Raji (cell line): ENCODE measurements at regions not wholly inside any gene's neighbourhood (a gene's known extent, or its start where the extent isn't known, plus 50 kb on each side); places are given as distances from the start of the nearest gene placed in this dataset.

Experiments
- POLR2A ChIP-seq: IDR thresholded peaks from 2 replicates; pipeline ENCODE4 v1.6.1; 2011; ENCODE audit warnings: low read depth, low read length, control low read depth; ENCODE audit not compliant: insufficient read depth

DNA sequence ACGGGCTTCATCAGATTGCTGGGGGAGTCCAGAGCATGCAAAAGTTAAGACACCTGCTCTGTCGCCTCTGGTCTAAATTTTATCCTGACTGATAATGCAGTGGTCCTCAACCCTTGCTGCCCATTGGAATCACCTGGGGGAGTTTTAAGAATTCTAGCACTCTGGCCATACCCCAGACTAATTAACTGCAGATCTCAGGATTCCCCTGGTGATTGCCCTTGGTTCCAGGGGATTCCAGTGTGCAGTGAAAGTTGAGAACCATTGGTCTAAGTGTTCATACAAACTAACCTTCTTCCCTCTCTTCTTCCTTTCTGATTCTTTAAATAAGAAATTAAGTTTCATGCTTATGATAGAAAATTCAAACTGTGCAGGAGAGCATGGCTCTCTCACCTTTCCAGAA is 105.7 kb upstream of the MGAT5 start:
- no peak for TF ChIP-seq POLR2A

GRCh38 chr2:134148843-134149472 is 104.9 kb upstream of the MGAT5 start:
- TF ChIP-seq POLR2A: no peak

- TF ChIP-seq POLR2A: no peak
These were observed 104.0 kb upstream of the MGAT5 start for GRCh38 chr2:134149904-134150303.

DNA sequence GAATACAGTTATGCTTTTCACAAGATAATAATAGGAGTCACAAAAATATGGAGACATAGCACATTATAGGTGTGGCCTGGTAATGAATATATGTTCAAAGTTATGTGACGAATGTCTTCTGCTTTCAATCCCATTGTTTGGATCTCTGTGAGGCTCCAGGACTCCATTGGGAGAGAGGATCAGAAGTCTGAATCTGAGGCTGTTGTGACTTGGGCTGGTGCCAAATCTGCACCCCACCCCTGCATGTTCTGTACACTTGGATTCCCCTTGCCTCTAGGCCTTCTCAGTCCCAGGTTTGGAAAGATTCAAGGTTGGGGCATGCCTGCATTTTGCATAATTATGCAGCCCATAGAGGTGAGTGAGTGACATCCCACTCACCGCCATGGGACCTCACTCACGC is 103.1 kb upstream of the MGAT5 start:
- TF ChIP-seq POLR2A: no peak

- TF ChIP-seq POLR2A: no peak
These were observed 101.5 kb upstream of the MGAT5 start for GRCh38 chr2:134152045-134153010.

DNA sequence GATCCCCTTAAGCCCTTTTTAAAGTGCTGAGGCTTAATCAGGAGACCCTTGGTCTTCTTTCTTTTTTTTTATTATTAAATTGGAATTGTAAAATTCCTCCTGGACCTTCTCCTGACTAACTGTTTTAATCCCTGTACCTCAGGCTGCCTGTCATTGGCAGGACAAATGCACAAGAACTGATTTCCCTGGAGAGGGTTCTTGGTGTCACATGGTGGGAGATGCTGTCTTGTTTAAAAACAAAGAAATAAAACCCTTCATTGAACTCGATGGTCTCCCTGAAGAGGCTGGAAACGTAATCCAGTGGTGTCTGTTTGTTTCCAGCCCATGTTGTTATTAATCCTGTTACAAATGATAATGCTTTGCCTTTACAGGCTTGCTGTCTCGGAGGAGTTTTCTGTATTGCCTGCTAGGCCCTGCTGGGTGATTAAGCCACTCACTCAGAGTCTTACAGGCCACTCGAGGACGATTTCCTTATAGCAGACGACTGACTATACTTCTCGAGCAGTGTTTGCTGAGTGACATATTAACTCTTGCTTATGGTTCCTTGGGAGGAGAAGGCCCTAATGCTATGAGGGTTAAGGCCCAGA is 100.5 kb upstream of the MGAT5 start:
- no peak for TF ChIP-seq POLR2A

DNA sequence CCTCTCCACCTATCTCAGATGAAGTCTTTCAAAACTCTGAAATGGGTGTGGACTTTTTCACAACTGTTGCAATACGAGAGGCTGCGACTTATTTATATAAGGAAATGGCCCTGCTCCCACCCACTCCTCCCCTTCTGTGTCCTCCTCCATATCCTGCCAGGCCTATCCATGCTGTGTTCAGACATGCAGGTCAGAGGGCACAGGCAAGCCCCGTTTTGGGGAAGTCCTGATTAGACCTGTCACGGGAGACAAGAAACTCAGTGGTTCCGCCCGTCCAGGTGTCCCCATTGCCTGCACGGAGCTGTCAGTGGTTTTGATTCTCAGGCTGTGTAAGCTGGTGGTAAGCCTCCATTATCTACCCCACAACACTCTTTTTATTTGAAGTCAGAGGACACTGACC is 99.6 kb upstream of the MGAT5 start:
- TF ChIP-seq POLR2A: no peak

DNA sequence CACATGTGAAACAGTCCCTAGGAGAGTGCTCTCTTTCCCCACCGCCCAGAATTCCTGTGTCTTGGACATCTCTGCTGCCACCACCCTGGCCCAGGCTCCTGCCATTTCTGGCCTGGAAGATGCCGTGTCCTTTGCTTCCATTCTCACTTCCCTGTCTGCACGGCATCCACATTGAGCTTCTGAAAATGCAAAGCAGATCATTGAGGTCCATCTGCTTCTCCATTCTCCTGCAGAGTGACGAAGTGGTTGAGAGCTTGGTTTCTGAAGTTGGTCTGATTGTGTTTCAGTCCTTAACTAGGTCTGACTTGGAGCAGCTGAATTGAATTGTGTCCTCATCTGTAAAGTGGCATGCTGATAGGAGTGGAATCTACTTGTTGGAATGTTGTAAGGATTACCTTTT is 98.7 kb upstream of the MGAT5 start:
- no peak for TF ChIP-seq POLR2A

- TF ChIP-seq POLR2A: no peak
These were observed 95.6 kb upstream of the MGAT5 start for GRCh38 chr2:134158295-134158694.

- TF ChIP-seq POLR2A: no peak
These were observed 92.7 kb upstream of the MGAT5 start for GRCh38 chr2:134161170-134161547.

DNA sequence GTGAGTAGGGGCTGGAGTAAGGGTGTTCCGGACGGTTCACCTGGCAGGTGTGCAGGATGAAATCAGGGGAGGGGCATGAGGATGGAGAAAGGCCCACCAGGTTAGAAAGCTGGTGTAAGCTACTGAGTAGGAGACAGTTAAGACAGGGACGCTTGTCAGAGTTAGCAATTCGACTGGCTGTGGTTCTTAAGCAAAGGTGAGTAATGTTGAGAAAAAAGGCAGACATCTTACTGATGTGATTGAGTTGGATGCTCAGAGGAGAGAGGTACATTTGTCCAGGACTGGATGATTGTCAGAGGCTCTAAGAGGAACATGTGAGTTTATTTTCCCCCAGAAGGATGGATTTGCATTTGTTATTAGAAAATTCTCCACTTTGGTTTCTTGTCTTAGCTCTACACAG is 90.5 kb upstream of the MGAT5 start:
- TF ChIP-seq POLR2A: no peak

- no peak for TF ChIP-seq POLR2A
These were observed 89.6 kb upstream of the MGAT5 start for GRCh38 chr2:134164306-134164705.

- TF ChIP-seq POLR2A: no peak
These were observed 86.9 kb upstream of the MGAT5 start for GRCh38 chr2:134167015-134167414.

DNA sequence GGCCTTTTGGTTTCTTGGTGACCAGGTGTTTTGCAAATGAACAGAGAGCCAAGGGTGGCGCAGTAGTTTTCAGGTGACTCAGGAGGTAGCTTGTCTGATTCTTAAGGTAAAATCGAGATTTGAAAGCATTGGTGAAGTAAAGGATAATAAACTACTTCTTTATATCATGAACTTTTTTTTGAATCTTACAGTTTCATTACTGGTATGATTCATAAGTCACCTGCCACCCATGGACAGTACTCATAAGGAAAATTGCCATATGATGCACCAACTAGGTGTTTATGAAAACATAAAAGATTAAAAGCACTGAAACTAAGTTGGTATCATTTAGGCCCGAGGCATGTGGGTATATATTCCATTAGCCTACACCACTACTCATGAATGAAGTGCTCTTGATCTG is 84.1 kb upstream of the MGAT5 start:
- no peak for TF ChIP-seq POLR2A

DNA sequence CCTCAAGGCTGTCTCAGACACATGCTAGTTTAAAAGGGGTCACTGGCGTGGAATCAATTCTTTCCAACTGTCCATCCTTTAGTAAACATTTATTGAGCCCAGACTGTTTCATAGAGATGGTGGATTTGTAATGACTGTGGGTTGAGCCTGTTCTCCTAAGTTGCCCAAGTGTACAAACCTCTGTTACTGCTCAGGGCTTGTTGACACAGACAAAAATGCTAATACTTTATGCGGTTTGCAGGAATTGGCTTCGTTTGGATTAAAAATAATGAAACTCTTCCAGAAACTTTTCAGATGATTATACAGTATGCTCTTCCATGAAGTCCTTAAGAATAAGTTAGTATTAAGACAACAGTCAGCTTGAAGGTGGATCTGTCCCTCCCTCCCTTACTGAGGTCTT is 83.6 kb upstream of the MGAT5 start:
- no peak for TF ChIP-seq POLR2A

DNA sequence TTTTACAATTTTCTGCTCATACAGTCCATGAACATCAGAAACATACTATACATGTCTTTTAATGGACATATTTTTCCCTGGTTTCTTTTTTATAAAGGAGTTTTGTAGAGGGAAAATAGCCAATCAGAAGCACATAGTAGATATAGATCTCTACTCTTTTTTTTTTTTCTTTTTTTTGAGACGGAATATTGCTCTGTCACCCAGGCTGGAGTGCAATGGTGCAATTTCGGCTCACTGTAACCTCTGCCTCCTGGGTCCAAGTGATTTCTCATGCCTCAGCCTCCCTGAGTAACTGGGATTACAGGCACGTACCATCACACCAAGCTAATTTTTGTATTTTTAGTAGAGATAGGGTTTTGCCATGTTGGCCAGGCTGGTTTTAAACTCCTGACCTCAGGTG is 83.2 kb upstream of the MGAT5 start:
- TF ChIP-seq POLR2A: no peak
